ENCODE measurements at regions not wholly inside any gene's neighbourhood (a gene's known extent, or its start where the extent isn't known, plus 50 kb on each side); places are given as distances from the start of the nearest gene placed in this dataset.

DNA sequence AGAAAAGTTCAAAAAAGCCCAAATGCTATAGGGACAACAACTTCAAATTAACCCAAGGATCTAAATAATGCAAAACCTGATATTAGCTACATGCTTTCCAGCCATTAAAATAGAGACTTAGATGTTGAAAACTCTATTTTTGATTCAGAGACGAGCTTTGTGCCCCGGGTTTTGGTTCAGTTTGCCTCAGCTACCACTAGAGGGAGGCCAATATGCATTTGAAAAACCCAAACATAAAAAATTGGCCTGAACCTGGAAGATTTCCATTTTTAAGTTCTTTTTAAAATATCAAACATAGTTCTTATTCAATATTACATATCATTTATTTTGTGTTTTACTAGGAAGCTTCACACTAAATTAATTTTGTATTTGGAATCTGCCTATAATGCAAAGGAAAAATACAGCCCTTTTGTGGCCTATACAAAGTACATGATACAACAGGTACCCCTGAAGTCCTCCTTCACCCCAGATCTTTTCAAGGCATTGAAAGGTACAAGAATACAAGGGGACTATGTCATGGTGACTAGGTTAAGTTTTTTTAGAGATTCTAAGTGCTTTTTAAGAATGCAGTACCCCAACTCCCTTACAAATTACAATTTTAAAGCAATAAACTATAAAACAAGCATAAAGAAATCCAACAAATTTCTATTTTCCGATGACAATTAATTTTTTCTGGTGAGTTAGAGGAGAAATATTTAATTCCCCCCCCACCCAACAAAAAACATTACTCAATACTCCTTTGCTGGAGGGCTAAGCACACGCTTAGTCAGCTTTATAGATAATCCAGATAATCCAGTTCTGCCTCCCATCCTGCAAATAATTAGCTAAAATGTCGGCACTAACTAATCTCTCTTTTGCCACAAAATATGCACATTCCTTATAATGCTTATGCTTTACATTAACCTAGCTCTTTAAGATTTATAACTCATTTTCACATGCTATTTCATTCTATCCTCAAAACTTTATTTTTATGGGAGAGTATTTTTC lies 97.7 kb upstream of the PTPN13 start:
- Histone ChIP-seq H3K9me3 (ENCODE audit: control insufficient read depth, low read depth, low read length) (no peaks in the 10 kb centered on the region), H2BK120ac (ENCODE audit: low read depth, low read length, poor library complexity, severe bottlenecking) (no peak overlapping the region), H3K14ac (ENCODE audit: insufficient read depth, low read length) (no peak overlapping the region), H4K91ac (ENCODE audit: insufficient read length, low read depth, low read length) (no peak overlapping the region), H3K18ac (ENCODE audit: insufficient read length, low read depth, low read length) (no peak overlapping the region), H3T11ph (ENCODE audit: low read length) (no peak overlapping the region), H4K20me1 (ENCODE audit: control insufficient read depth, insufficient read depth, insufficient read length) (no peaks in the 10 kb centered on the region), H3K56ac (ENCODE audit: insufficient read length, low read depth, low read length) (no peak overlapping the region), H3K27ac (ENCODE audit: insufficient read length, low read depth, low read length) (no peak overlapping the region), H3K4me1 (ENCODE audit: insufficient read depth, low read length) (peaks cover 4% of the 10 kb centered on the region; the same call in 1 of the 2 replicates), H3K23me2 (ENCODE audit: insufficient read length, low read depth, low read length, poor library complexity, severe bottlenecking) (no peaks in the 10 kb centered on the region), H2BK12ac (ENCODE audit: insufficient read length, low read depth, low read length) (no peak overlapping the region), H2BK5ac (ENCODE audit: insufficient read length, low read length) (no peak overlapping the region), H4K8ac (replicated peaks; ENCODE audit: insufficient read length, low read depth, low read length) (no peak overlapping the region), H2AK5ac (ENCODE audit: insufficient read length, low read length) (no peak overlapping the region), H2BK20ac (ENCODE audit: low read depth, low read length, poor library complexity, severe bottlenecking) (no peak overlapping the region), H3K4ac (ENCODE audit: low read depth, low read length) (no peak overlapping the region), H3K9ac (ENCODE audit: extremely low read depth, insufficient read length, low read length) (no peak overlapping the region), H2AFZ (ENCODE audit: low read length) (no peak overlapping the region), H2BK15ac (ENCODE audit: low read depth, low read length) (no peak overlapping the region), H3K79me1 (ENCODE audit: insufficient read depth, low read depth, low read length, poor library complexity, severe bottlenecking) (no peaks in the 10 kb centered on the region), H3K4me2 (ENCODE audit: insufficient read depth, insufficient read length, low read length) (no peak overlapping the region), H3K79me2 (ENCODE audit: insufficient read depth, low read length) (no peaks in the 10 kb centered on the region), H3K23ac (ENCODE audit: insufficient read length, low read depth, low read length) (no peak overlapping the region), H4K5ac (ENCODE audit: insufficient read length, low read depth, low read length) (no peak overlapping the region), H3K27me3 (ENCODE audit: insufficient read depth, low read length) (no peaks in the 10 kb centered on the region)
- H3K4me3 Mint-ChIP-seq: no peak overlapping the region
- H3K4me1 Mint-ChIP-seq: peaks cover 26 to 32% of the 10 kb centered on the region in 2 experiments
- TF ChIP-seq, protein P1, sequence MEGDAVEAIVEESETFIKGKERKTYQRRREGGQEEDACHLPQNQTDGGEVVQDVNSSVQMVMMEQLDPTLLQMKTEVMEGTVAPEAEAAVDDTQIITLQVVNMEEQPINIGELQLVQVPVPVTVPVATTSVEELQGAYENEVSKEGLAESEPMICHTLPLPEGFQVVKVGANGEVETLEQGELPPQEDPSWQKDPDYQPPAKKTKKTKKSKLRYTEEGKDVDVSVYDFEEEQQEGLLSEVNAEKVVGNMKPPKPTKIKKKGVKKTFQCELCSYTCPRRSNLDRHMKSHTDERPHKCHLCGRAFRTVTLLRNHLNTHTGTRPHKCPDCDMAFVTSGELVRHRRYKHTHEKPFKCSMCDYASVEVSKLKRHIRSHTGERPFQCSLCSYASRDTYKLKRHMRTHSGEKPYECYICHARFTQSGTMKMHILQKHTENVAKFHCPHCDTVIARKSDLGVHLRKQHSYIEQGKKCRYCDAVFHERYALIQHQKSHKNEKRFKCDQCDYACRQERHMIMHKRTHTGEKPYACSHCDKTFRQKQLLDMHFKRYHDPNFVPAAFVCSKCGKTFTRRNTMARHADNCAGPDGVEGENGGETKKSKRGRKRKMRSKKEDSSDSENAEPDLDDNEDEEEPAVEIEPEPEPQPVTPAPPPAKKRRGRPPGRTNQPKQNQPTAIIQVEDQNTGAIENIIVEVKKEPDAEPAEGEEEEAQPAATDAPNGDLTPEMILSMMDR (conservative IDR thresholded peaks at IDR 0.05): peak; percentile 98
- H3K36me3 Mint-ChIP-seq (ENCODE audit: insufficient read depth in 1 of 3, low read depth in 3 of 3): peaks cover 5% of the 10 kb centered on the region in 3 experiments; a peak in 6 of 7 replicates
- DNase-seq: no peak
- H3K27ac Mint-ChIP-seq: no peak overlapping the region; a peak in 1 of 7 replicates
- no CpG with 5 or more reads among the region's 5 CpGs for WGBS (ENCODE audit: extremely low coverage, insufficient read length, low lambda C conversion rate)
- no peaks in the 10 kb centered on the region for H3K27me3 Mint-ChIP-seq (ENCODE audit: low read depth)
- H3K9me3 Mint-ChIP-seq: peaks cover 0 to 4% of the 10 kb centered on the region in 2 experiments; a peak in 2 of 5 replicates

Data from H9 (cell line).